ENCODE measurements at regions not wholly inside any gene's neighbourhood (a gene's known extent, or its start where the extent isn't known, plus 50 kb on each side); places are given as distances from the start of the nearest gene placed in this dataset.

DNA sequence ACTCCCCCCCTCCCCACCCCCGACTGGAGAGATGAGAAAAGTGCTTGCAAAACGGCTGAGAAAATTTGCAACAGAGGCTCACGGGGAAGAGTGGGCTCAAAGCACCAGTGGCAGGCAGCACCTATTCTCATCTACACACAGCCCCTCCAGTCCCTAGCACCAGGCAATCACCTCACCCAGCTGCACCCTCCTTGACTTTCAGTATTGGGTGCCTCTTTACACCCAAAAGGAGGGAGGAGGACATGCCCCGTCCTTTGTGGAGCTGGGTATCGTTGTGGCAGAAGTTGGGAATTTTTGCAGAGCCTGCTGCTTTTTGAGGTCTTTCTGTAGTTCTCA, 182.8 kb upstream of the TOPAZ1 start:
- no peak for DNase-seq (ENCODE audit: extremely low read depth in 1 of 11, low read depth in 9 of 11, low spot score in 4 of 11)

DNA sequence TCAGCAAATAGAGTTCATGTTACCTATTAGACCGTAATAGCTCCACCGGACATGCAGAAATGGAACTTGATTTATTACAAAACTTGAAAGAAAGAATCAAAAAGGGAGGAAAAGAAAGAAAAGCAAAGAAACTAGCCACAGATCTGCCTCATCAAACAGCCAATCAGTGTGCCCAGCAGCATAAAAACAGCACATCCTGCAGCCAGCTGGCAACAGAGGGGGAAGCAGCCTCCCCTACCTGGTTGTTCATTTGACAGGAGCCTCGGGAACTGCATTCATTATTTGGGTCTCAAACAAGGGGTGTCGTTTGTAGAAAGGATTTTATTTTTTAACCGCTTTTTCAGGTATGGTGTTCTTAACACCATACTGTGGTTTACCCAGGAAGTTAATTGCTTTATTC, 181.5 kb upstream of the TOPAZ1 start:
- DNase-seq (ENCODE audit: extremely low read depth in 1 of 11, low read depth in 9 of 11, low spot score in 4 of 11) = no peak

DNA sequence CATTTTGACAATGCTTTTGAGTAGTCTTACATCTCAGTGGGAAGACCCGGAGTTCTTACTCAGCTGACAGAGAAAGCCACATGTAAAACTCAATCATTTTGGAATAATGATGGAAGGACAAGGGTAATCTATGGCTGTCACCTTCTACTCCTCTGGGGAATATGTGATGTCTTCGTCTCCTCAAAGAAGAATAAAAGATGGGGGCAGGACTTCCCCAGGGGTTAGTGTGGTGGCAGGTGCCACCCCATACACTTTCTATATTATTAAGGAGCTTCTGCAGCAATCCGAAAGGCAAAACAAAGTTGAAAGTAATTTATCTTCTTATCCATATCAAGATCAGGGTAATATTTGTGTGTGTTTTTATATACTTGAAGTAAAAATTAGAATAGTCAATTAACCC, 180.4 kb upstream of the TOPAZ1 start:
- DNase-seq (ENCODE audit: extremely low read depth in 1 of 11, low read depth in 9 of 11, low spot score in 4 of 11) = no peak

DNA sequence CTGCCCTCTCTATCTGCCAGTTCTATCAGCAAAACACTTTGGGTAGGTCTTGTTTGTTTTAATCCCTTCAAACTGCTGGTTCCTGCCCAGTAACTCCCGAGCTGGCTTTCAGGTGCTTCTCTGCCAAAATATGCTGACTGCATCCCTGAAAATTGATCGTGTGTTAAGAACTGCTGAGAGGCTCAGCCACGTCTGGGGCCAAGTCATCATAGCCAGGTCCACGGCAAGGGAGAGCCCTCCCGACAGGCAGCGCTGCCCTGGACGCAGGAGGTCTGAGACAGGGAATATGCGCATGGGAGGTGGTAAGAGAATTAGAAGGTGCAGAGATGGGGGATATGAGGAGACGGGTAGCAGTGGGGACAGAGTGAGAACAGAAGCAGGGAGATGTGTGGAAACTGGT, 179.7 kb upstream of the TOPAZ1 start:
- no peak for DNase-seq (ENCODE audit: extremely low read depth in 1 of 11, low read depth in 9 of 11, low spot score in 4 of 11)

DNA sequence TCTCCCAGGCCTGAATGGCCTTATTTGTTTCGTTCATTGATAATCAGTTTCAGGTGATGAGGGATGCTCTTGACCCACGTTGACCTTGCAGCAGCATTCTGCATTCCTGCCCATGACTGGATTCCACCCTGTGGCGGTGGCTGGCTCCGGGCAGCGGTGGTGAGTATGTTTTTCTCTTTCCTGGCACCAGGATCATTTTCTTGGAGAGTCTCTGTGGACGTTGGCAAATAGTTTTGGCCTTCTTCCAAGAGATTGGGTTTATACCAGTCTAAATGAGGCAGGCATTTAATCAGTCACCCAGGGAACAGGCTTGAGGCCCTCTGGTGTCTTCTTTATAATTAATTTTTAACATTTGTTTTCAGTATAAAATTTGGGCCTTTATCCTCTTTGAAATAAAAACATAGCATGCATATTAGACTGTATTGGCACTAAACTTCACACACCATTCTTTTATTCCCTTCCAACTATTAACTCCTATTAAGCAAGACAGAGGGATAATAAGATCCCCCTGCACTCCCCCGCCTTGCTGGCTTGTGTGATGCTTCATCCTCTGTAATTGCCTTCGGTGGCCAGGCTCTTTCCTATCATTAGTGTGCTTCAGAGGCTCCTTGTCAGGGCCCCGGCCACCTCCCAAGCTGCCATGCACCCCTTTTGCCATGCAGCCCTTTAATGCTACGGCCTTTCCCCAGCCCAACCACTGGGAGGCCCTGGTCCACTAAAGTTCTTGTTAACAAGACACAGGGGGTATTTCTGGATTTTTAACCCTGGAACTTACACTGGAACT, 176.2 kb upstream of the TOPAZ1 start:
- no peak for DNase-seq (ENCODE audit: extremely low read depth in 1 of 11, low read depth in 9 of 11, low spot score in 4 of 11)

DNA sequence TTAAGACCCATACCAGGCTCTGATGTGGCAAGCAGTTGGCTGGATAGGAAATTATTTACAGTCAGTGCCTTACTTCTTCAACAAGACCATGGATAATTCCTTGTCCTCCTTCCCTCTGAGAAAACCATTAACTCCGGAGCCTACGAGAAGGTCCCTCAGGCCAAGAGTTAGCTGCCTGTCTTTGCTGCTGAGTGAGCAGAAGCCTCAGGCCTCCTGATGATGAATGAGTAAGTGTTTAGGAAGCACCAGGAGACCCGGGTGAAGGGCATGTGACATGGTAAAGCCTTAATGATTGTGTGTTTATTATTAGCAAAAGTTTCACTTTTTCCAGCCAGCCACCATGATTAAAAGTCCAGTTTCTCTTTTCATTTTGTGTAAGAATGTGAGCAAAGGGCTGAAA, 174.9 kb upstream of the TOPAZ1 start:
- no peak for DNase-seq (ENCODE audit: extremely low read depth in 1 of 11, low read depth in 9 of 11, low spot score in 4 of 11)

DNA sequence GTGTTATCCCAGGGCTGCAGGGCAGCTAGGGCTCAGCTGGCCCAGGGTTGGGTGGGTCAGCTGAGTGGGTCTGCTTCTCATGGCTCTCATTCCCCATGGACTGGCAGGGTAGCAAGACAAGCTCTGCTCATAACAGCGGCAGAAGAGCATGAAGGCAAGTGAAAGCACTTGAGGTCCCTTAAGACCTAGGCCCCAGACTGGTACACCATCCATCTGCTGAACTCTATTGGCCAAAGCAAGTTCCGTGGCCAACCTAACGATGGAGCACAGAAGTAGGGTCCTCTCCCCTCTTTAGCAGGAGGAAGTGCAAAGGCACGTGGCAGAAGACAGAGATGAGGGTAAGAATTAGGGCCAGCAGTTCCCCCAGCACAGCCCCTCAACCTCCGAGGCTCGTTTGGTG, 174.3 kb upstream of the TOPAZ1 start:
- no peak for DNase-seq (ENCODE audit: extremely low read depth in 1 of 11, low read depth in 9 of 11, low spot score in 4 of 11)

DNA sequence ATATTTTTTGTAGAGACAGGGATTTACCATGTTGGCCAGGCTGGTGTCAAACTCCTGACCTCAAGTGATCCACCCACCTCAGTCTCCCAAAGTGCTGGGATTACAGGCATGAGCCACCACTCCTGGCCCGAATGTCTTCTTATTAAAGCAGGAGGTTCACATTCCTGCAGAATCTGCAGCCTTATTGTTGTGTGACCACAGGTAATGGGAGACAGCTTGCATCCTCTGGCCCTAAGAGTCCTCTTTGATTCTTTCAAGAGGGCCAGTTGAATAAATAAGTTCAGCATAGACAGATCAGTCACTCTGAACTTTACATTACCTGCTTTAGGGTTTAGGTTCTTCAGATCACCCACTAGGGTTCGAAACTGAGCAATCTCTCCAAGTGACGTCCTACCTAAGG, 172.9 kb upstream of the TOPAZ1 start:
- DNase-seq (ENCODE audit: extremely low read depth in 1 of 11, low read depth in 9 of 11, low spot score in 4 of 11) = no peak

DNA sequence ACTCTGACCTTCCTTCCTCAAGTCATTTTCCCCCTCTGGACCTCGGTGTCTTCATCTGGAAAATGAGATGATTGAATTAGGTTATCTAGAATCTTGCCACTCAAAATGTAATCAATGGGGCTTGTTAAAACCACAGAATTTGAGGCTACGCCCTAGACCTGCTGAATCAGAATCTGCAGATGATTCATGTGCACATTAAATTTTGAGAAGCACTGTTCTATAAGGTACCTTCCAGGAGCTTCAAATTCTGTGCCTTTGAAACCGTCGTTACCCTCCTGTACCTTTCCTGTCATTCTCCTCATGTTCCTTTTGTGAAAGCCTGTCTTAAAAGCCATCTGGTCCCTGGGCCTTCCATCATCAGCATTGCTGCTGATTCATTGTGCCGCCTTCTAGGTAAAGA, 172.4 kb upstream of the TOPAZ1 start:
- DNase-seq (ENCODE audit: extremely low read depth in 1 of 11, low read depth in 9 of 11, low spot score in 4 of 11) = no peak

DNA sequence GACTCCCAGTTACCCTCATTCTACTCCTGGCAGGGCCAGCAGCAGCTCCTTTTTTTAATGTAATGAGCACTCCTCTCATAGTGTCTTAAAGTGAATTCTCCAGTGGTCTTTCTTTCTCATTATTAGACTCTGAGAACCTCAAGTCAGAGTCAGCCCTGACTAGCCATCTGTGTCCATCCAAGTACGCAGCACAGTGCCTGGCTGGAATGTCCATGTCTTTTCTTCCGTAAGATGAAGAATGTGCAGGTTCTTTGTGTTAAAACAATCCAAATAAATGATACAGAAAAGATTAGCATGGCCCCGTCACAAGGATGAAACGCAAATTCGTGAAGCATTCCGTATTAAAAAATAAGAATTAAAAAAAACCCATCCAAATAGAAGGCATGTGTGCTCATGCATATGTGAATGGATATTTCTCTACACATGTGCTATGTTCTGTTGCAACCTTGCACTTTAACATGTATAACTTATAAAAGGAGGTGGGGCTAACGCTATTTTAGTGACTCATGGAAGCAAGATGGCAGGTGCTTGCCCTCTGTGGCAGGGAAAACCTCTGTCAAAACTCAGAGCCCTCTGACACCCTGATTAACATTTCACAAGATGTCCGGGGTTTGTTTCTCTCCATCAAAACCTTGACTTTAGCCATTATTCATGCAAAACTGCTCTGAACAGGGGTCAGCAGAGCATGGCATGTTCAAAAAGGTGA, 170.7 kb upstream of the TOPAZ1 start:
- no peak for DNase-seq (ENCODE audit: extremely low read depth in 1 of 11, low read depth in 9 of 11, low spot score in 4 of 11)

DNA sequence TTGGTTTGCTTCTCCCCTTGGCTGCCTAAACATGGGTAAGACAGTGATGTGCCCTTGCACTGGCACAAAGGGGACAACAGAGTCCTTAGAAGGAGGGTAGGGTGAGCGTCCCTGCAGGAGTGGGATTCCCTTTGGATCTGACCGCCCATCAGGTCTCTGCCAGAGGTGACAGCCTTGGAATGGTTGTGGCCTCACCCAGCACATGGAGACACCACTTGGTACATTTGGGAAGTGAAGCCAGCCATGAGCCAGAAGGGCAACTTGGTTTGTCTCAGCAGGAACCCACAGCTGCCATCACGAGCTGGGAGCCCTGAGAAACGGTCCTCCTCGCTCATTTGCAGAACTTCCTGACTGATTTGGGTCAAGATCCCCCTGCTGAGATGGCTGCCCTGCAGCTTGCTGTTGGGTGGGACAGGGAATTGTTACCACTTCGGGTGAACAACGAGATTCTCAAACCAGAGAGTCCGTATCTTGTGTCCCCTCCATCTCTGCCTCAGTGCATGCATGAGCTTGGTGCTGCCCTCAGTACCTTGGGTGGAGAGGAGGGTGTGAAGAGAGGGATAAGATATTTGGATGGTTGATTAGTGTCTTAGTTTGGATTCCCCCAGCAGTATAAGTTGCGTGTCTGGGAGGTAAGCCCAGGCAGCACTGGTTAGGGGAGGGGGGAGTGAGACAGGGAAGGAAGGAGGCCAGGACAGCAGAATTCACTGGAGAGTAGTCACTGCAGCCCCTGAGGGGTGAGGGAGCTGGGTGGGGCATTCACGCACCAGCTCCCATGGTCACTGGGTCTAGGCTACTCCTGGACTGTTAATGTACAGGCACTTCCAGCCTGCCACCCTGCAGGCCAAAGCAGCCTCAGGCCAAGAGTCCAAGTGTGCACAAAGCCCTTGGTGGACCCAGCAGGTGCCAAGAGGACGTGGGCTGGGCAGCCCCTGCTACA, 168.8 kb upstream of the TOPAZ1 start:
- DNase-seq (ENCODE audit: extremely low read depth in 1 of 11, low read depth in 9 of 11, low spot score in 4 of 11) = no peak

DNA sequence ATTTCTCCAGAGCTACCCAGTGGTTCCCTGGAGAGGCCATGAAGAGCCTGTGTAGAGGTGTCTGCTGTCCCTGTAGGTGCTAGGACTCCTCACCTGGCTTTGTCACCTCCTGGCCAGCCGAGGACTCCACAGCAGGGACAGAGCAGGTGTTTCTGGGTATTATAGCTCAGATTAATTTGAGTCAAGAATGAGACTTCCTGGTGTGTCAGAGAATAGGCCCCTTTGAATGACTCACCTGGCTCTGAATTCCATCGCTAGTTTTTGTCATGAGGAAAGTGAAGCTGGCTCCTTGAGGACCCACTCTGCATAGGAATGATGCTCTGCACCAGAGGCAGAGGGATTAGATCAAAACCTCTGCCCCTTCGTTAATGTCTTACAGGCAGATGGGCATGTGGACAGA, 167.5 kb upstream of the TOPAZ1 start:
- no peak for DNase-seq (ENCODE audit: extremely low read depth in 1 of 11, low read depth in 9 of 11, low spot score in 4 of 11)

DNA sequence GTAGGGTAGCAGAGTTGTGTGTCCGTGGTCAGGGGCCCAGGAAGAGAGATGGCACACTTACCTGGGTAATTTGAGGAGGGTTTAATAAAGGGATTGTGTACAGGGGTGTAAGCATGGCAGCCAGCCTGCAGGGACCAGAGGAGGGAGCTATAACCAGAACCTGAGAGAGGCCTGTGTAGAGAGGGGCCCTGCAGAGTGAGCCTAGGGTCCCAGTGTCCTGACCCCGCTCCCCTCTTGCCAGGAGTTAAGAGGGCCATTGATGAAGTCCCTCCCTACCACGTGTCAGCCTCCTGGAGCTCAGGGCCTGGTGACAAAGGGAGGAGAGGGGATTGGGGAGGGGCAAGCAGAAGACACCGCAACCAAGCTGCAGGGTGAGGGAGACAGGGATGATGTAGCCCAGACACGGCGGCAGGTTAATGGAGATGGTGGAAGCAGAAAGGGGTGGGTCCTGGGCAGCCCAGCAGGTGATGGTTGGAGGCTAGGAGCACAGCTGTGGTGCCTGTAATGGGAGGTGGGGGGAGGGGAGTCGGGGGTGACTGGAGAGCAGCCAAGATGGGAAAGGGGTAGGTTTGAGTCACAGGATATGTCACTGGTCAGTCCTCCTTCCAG, 165.4 kb upstream of the TOPAZ1 start:
- no peak for DNase-seq (ENCODE audit: extremely low read depth in 1 of 11, low read depth in 9 of 11, low spot score in 4 of 11)

DNA sequence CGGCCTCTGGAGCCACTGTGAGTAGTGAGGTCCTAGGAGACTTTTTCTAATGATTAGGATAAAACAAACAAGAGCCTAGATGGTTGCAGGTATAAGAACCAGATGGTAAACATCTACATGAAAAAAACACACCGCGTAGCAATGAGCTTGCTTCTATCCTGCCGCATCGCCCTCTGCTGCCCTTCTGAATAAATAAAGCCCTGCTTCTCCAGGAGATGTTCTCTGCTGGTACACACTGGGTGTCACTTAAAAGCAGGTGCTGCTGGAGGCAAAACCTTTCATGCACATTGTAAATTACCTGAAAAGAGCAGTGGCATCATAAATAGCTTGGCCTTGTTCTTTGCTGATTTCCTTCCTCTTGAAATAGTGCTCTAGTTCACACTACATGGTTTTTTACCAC, 164.4 kb upstream of the TOPAZ1 start:
- no peak for DNase-seq (ENCODE audit: extremely low read depth in 1 of 11, low read depth in 9 of 11, low spot score in 4 of 11)

DNA sequence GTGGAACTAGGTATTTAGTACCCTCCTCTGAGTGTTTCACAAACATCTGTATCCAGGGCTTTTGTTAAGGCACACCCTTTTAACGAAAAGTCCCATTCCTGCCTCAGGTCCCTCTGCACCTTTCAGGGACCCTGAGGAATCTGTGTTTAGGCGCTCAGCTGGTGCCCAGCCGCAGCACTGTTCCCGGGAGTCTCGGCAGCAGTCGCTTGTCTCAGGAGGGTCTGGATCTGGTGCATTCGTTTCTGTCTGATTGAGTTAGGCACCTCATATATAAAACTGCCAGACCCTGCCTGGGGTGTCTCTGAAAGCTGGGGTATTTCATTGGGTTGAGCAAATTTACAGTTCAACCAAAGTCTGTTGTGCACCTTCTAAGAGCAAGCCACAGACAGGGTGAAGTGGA, 162.8 kb upstream of the TOPAZ1 start:
- DNase-seq (ENCODE audit: extremely low read depth in 1 of 11, low read depth in 9 of 11, low spot score in 4 of 11) = no peak

DNA sequence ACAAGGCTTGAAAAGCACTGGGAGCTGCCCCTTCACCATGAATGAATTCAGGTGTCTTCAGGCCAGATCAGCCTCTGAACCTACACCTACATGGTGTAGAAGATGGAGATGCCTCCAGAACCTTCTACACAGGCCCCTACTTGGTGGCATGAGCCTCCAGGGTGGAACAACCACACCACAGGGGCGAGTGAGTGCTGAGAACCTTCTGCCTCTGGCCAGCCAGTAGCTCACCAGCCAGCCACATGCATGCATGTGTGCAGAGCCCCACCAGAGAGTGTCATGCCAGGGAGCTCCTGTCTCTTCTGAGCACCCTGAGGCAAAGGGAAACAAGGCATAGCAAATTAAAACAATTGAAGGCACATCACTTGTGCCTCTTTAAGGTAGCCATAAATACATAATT, 161.8 kb upstream of the TOPAZ1 start:
- DNase-seq (ENCODE audit: extremely low read depth in 1 of 11, low read depth in 9 of 11, low spot score in 4 of 11) = no peak

DNA sequence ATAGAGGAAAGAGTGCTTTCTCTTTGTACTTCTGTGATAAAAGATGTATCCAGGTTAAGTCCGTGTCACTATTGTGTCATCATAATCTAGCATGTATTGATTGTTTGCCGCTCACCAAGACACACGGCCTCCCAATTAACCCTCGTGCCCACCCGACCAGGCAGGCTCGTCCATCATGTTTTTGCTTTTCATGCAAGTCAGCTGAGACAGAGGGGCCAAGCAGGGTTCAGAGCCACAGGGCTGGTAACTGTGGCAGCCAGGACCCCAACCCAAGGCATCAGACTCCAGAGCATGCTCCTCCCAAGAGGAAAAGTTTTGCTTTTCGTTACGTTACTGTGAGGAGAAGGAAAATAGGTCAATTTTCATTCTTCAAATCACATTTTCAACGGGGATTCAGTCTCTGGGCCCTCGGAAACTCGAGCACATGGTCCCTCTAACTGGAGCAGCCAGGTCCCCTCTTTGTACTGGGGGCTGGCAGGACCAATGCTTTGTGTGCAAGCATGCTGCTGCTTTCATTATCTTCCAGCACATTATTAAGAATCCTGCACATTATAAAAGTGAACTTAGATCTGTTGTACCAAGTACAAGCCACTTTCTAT, 161.1 kb upstream of the TOPAZ1 start:
- DNase-seq (ENCODE audit: extremely low read depth in 1 of 11, low read depth in 9 of 11, low spot score in 4 of 11) = no peak

DNA sequence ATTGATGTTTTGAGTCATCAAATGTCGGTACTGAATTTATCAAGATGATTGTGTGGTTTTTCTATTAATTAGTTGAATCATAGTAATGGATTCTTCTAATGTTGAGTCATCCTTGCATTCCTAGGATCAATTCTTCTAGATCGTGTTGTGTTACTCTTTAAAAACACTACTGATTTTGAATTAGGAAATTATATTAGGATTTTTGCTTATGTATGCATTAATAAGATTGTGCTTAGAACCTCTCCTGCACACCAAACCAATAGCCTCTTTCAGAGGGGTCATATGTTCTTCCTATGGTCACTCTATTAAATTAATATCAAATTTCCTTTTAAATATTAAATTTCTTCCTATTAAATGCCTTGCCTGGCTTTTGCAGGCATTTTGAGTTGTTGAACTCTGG, 151.7 kb upstream of the TOPAZ1 start:
- no peak for DNase-seq (ENCODE audit: extremely low read depth in 1 of 11, low read depth in 9 of 11, low spot score in 4 of 11)

DNA sequence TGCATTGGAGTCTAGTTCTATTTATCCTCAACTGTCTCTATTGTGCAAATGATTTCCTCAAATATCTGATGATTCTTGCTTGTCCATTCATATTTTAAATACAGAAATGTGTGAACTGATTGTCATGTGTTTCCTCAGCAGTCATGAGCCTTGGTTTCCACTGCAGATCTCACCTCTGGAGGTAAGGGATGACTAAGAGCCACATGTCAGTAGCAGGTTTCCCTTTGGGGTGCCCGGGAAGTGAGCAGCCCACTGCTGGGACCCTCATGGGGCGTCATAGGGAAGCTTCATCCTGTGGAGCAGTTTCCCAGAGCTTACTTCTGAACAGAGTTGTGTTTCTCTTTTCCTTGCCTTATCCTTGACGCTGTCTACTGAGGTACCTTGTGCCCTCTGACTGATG, 149.2 kb upstream of the TOPAZ1 start:
- DNase-seq (ENCODE audit: extremely low read depth in 1 of 11, low read depth in 9 of 11, low spot score in 4 of 11) = no peak

All from renal cortex interstitium (tissue), 11 donors.